ENCODE measurements at regions not wholly inside any gene's neighbourhood (a gene's known extent, or its start where the extent isn't known, plus 50 kb on each side); places are given as distances from the start of the nearest gene placed in this dataset.
"Not testable (repeated sequence)": the region's sequence is repeated elsewhere in the genome, so short reads cannot be mapped to it uniquely, and the experiment has no call there.

GRCh38 chr17:20775331-20775730 lies 195.8 kb downstream of the CDRT15L2 start:
- no peaks in the 10 kb centered on the region for H3K9me3 ChIP-seq (ENCODE audit: control insufficient read depth in 2 of 2, insufficient read depth in 1 of 2, low read length in 1 of 2)
- 96% methylated on average over 19 of the region's 19 CpGs for WGBS

GRCh38 chr17:20779521-20779920 lies 200.0 kb downstream of the CDRT15L2 start:
- no peak for DNase-seq (ENCODE audit: low read depth in 6 of 9, low spot score in 9 of 9)
- H3K27ac ChIP-seq (ENCODE audit: low read depth in 1 of 2, low read length in 1 of 2), result no peak overlapping the region
- H3K27me3 ChIP-seq (ENCODE audit: control insufficient read depth in 2 of 2, insufficient read depth in 1 of 2, low read length in 1 of 2), result peaks cover 3 to 12% of the 10 kb centered on the region in 2 donors
- no peak overlapping the region for H3K4me3 ChIP-seq (ENCODE audit: low read length in 2 of 2)
- H3K4me1 ChIP-seq (ENCODE audit: control insufficient read depth in 2 of 2, insufficient read depth in 2 of 2, low read length in 2 of 2), result no peaks in the 10 kb centered on the region
- no peaks in the 10 kb centered on the region for H3K36me3 ChIP-seq (ENCODE audit: control insufficient read depth in 2 of 2, insufficient read depth in 2 of 2, low read length in 1 of 2)
- H3K9me3 ChIP-seq (ENCODE audit: control insufficient read depth in 2 of 2, insufficient read depth in 1 of 2, low read length in 1 of 2), result no peaks in the 10 kb centered on the region
- 99% methylated on average over 10 of the region's 10 CpGs for WGBS

More at GRCh38 chr17:20775331-20775730, 195.8 kb downstream of the CDRT15L2 start:
- Histone ChIP-seq H3K27me3 (ENCODE audit: control insufficient read depth in 2 of 2, insufficient read depth in 1 of 2, low read length in 1 of 2) (no peaks in the 10 kb centered on the region), H3K4me1 (ENCODE audit: control insufficient read depth in 2 of 2, insufficient read depth in 2 of 2, low read length in 2 of 2) (no peaks in the 10 kb centered on the region), H3K27ac (ENCODE audit: low read depth in 1 of 2, low read length in 1 of 2) (no peak overlapping the region), H3K36me3 (ENCODE audit: control insufficient read depth in 2 of 2, insufficient read depth in 2 of 2, low read length in 1 of 2) (no peaks in the 10 kb centered on the region), H3K4me3 (ENCODE audit: low read length in 2 of 2) (no peak overlapping the region)
- DNase-seq (ENCODE audit: low read depth in 6 of 9, low spot score in 9 of 9), result no peak

- H3K4me1 ChIP-seq (ENCODE audit: control insufficient read depth in 2 of 2, insufficient read depth in 2 of 2, low read length in 2 of 2), result no peaks in the 10 kb centered on the region
- H3K36me3 ChIP-seq (ENCODE audit: control insufficient read depth in 2 of 2, insufficient read depth in 2 of 2, low read length in 1 of 2), result no peaks in the 10 kb centered on the region
- H3K9me3 ChIP-seq (ENCODE audit: control insufficient read depth in 2 of 2, insufficient read depth in 1 of 2, low read length in 1 of 2), result no peaks in the 10 kb centered on the region
- no peak overlapping the region for H3K27ac ChIP-seq (ENCODE audit: low read depth in 1 of 2, low read length in 1 of 2)
- no peak for DNase-seq (ENCODE audit: low read depth in 6 of 9, low spot score in 9 of 9)
- WGBS, result over 99% methylated on average over 2 of the region's 2 CpGs
- no peak overlapping the region for H3K4me3 ChIP-seq (ENCODE audit: low read length in 2 of 2)
- H3K27me3 ChIP-seq (ENCODE audit: control insufficient read depth in 2 of 2, insufficient read depth in 1 of 2, low read length in 1 of 2), result peaks cover 6 to 21% of the 10 kb centered on the region in 2 donors
Observed at GRCh38 chr17:20781260-20781659, 201.7 kb downstream of the CDRT15L2 start.

DNA sequence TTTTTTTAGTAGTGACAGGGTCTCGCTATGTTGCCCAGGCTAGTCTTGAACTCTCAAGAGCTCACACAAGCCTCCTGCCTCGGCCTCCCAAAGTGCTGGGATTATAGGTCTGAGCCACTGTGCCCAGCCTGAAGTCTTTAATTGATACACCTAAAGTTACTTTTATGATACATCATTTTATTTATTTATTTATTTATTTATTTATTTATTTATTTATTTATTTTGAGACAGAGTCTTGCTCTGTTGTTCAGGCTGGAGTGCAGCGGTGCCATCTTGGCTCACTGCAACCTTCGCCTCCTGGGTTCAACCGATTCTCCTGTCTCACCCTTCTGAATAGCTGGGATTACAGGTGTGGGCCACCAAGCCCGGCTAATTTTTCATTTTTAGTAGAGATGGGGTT lies 202.3 kb downstream of the CDRT15L2 start:
- DNase-seq (ENCODE audit: low read depth in 6 of 9, low spot score in 9 of 9); H3K4me1 ChIP-seq (ENCODE audit: control insufficient read depth in 2 of 2, insufficient read depth in 2 of 2, low read length in 2 of 2); H3K9me3 ChIP-seq (ENCODE audit: control insufficient read depth in 2 of 2, insufficient read depth in 1 of 2, low read length in 1 of 2); H3K27ac ChIP-seq (ENCODE audit: low read depth in 1 of 2, low read length in 1 of 2); H3K36me3 ChIP-seq (ENCODE audit: control insufficient read depth in 2 of 2, insufficient read depth in 2 of 2, low read length in 1 of 2); H3K4me3 ChIP-seq (ENCODE audit: low read length in 2 of 2): not testable (repeated sequence)
- peaks cover 6 to 21% of the 10 kb centered on the region in 2 donors for H3K27me3 ChIP-seq (ENCODE audit: control insufficient read depth in 2 of 2, insufficient read depth in 1 of 2, low read length in 1 of 2)
- 97% methylated on average over 6 of the region's 6 CpGs for WGBS

DNA sequence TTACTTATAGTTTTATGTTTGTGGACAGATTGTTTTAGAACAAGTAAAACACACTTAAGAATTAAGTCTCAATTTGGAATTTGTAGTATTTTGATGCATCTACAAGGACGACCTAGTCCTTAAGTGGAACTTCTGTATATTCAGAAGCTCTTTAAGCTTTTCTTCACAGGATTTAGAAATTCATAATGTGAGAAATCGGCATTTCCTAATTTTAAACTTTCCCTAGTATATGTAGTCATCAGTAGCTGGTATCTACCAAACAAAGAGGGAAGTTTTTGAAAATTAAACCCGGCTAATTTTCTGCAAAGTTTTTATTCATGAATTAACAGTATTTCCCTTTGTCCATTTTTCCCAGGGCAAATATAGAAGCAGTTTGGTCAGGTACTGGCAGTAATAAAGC lies 203.6 kb downstream of the CDRT15L2 start:
- H3K4me1 ChIP-seq (ENCODE audit: control insufficient read depth in 2 of 2, insufficient read depth in 2 of 2, low read length in 2 of 2), result no peaks in the 10 kb centered on the region
- no peak for DNase-seq (ENCODE audit: low read depth in 6 of 9, low spot score in 9 of 9)
- WGBS, result 95% methylated on average over 3 of the region's 3 CpGs

GRCh38 chr17:20784100-20784665 lies 204.7 kb downstream of the CDRT15L2 start:
- Histone ChIP-seq H3K27ac (ENCODE audit: low read depth in 1 of 2, low read length in 1 of 2) (no peak overlapping the region), H3K4me3 (ENCODE audit: low read length in 2 of 2) (no peak overlapping the region), H3K36me3 (ENCODE audit: control insufficient read depth in 2 of 2, insufficient read depth in 2 of 2, low read length in 1 of 2) (no peaks in the 10 kb centered on the region), H3K4me1 (ENCODE audit: control insufficient read depth in 2 of 2, insufficient read depth in 2 of 2, low read length in 2 of 2) (no peaks in the 10 kb centered on the region), H3K9me3 (ENCODE audit: control insufficient read depth in 2 of 2, insufficient read depth in 1 of 2, low read length in 1 of 2) (no peaks in the 10 kb centered on the region), H3K27me3 (ENCODE audit: control insufficient read depth in 2 of 2, insufficient read depth in 1 of 2, low read length in 1 of 2) (peaks cover 6 to 24% of the 10 kb centered on the region in 2 donors)
- no peak for DNase-seq (ENCODE audit: low read depth in 6 of 9, low spot score in 9 of 9)
- WGBS, result 41% methylated on average over 48 of the region's 48 CpGs

More for the DNA sequence above, 203.6 kb downstream of the CDRT15L2 start:
- no peak overlapping the region for H3K27ac ChIP-seq (ENCODE audit: low read depth in 1 of 2, low read length in 1 of 2)
- H3K4me3 ChIP-seq (ENCODE audit: low read length in 2 of 2), result no peak overlapping the region
- H3K9me3 ChIP-seq (ENCODE audit: control insufficient read depth in 2 of 2, insufficient read depth in 1 of 2, low read length in 1 of 2), result no peaks in the 10 kb centered on the region
- H3K36me3 ChIP-seq (ENCODE audit: control insufficient read depth in 2 of 2, insufficient read depth in 2 of 2, low read length in 1 of 2), result no peaks in the 10 kb centered on the region
- peaks cover 6 to 24% of the 10 kb centered on the region in 2 donors for H3K27me3 ChIP-seq (ENCODE audit: control insufficient read depth in 2 of 2, insufficient read depth in 1 of 2, low read length in 1 of 2)

DNA sequence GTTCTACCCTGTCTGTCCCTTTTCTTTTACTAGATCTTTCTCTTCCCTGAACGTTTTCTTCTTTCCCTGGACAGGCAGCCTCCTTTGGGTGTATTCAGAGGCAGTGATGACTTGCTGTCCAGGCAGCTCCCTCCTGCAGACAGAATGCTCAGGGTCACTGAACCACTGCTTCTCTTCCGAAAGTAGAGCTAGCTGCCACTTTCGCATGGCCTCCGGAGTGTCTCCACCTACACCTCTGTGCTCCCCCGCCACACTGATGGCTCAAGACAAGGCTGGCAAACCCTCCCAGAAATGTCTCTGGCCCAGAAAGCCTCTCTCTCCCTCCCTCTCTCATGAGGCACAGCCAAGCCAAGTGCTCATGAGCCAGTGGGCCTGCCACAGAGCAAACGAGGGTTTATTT lies 207.8 kb downstream of the CDRT15L2 start:
- H3K27me3 ChIP-seq (ENCODE audit: control insufficient read depth in 2 of 2, insufficient read depth in 1 of 2, low read length in 1 of 2), result peaks cover 6 to 24% of the 10 kb centered on the region in 2 donors
- DNase-seq (ENCODE audit: low read depth in 6 of 9, low spot score in 9 of 9), result no peak
- no peaks in the 10 kb centered on the region for H3K9me3 ChIP-seq (ENCODE audit: control insufficient read depth in 2 of 2, insufficient read depth in 1 of 2, low read length in 1 of 2)
- no peaks in the 10 kb centered on the region for H3K4me1 ChIP-seq (ENCODE audit: control insufficient read depth in 2 of 2, insufficient read depth in 2 of 2, low read length in 2 of 2)
- no peaks in the 10 kb centered on the region for H3K36me3 ChIP-seq (ENCODE audit: control insufficient read depth in 2 of 2, insufficient read depth in 2 of 2, low read length in 1 of 2)
- no peak overlapping the region for H3K4me3 ChIP-seq (ENCODE audit: low read length in 2 of 2)
- no peak overlapping the region for H3K27ac ChIP-seq (ENCODE audit: low read depth in 1 of 2, low read length in 1 of 2)
- WGBS, result 92% methylated on average over 6 of the region's 6 CpGs

DNA sequence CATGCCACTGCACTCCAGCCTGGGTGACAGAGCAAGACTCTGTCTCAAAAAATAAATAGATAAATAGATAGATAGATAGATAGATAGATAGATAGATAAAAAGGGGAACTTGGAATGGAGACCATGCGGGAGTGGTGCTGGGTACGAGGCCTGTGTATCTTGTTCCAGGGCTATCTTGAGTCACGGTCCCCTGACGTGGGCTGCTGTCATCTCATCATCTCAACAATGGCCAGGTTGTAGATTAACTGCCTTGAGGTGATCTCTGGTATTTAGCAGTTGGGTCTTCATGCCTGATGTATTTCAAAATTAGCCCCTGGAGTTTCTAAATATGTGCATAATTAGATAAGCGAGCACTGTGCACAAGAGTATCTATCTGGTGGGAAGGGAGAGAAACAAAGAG lies 212.1 kb downstream of the CDRT15L2 start:
- Histone ChIP-seq H3K4me1 (ENCODE audit: control insufficient read depth in 2 of 2, insufficient read depth in 2 of 2, low read length in 2 of 2) (no peaks in the 10 kb centered on the region), H3K9me3 (ENCODE audit: control insufficient read depth in 2 of 2, insufficient read depth in 1 of 2, low read length in 1 of 2) (no peaks in the 10 kb centered on the region), H3K27ac (ENCODE audit: low read depth in 1 of 2, low read length in 1 of 2) (no peak overlapping the region), H3K27me3 (ENCODE audit: control insufficient read depth in 2 of 2, insufficient read depth in 1 of 2, low read length in 1 of 2) (peaks cover 0 to 3% of the 10 kb centered on the region in 2 donors), H3K4me3 (ENCODE audit: low read length in 2 of 2) (no peak overlapping the region), H3K36me3 (ENCODE audit: control insufficient read depth in 2 of 2, insufficient read depth in 2 of 2, low read length in 1 of 2) (no peaks in the 10 kb centered on the region)
- no peak for DNase-seq (ENCODE audit: low read depth in 6 of 9, low spot score in 9 of 9)
- 98% methylated on average over 5 of the region's 5 CpGs for WGBS

DNA sequence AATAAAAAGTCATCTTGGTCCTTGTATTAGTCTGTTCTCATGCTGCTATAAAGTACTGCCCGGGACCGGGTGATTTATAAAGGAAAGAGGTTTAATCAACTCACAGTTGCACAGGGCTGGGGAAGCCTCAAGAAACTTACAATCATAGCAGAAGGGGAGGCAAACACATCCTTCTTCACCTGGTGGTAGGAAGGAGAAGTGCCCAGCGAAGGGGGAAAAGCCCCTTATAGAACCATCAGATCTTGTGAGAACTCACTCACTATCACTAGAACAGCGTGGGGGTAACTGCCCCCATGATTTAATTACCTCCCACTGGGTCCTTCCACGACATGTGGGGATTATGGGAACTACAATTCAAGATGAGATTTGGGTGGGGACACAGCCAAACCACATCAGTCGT lies 215.0 kb downstream of the CDRT15L2 start:
- not testable (repeated sequence) for H3K27me3 ChIP-seq (ENCODE audit: control insufficient read depth in 2 of 2, insufficient read depth in 1 of 2, low read length in 1 of 2); H3K9me3 ChIP-seq (ENCODE audit: control insufficient read depth in 2 of 2, insufficient read depth in 1 of 2, low read length in 1 of 2); H3K27ac ChIP-seq (ENCODE audit: low read depth in 1 of 2, low read length in 1 of 2); DNase-seq (ENCODE audit: low read depth in 6 of 9, low spot score in 9 of 9); H3K4me1 ChIP-seq (ENCODE audit: control insufficient read depth in 2 of 2, insufficient read depth in 2 of 2, low read length in 2 of 2); H3K36me3 ChIP-seq (ENCODE audit: control insufficient read depth in 2 of 2, insufficient read depth in 2 of 2, low read length in 1 of 2); H3K4me3 ChIP-seq (ENCODE audit: low read length in 2 of 2)
- 80% methylated on average over 6 of the region's 6 CpGs for WGBS

Measured in thymus (tissue), 11 donors.